HG03039 (cell line): ENCODE measurements at regions not wholly inside any gene's neighbourhood (a gene's known extent, or its start where the extent isn't known, plus 50 kb on each side); places are given as distances from the start of the nearest gene placed in this dataset.

Experiments used
- ATAC-seq: cut with Tn5 transposase; IDR thresholded peaks from one replicate; pipeline ENCODE4 v1.9.1; 2021; ENCODE audit warnings: mild to moderate bottlenecking, moderate library complexity; ENCODE audit not compliant: unreplicated experiment

DNA sequence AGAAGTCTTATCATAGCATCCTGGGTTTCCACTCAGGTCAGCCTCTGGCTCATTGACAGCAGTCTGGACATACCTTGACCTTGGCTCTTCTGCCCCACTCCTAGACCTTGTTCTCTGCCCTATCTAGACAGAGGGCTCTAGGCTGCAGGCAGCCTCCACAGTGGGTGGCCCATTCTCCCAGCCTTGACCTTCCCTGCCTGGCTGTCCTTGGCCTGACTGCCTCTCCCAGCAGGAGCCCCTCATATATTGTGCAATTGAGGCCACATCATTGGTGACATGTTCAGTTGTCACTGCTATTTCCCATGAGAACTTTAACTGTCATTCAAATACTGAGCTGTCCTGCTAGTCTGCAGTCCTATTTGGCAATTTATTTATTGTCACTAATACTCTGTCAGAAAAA, 503.4 kb downstream of the PLXNA4 start:
- no peak for ATAC-seq

DNA sequence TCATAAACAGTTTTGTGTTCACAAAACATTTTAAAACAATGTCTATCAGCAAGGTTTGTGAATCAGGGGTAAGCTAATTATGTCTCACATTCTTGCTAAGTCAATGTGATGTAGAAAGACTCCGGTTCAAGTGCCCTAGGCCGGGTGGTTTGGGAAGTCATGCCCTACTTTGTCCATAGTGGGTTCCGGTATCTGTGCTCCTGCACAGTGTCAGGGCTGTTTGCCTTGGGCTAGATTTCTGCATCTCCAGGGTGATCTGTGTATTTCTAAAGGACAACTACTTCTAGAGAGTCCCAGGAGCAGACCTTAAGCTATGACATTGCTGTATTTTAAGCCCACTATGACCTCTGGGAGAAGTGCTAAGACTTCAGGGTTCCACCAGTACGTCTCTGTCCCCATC, 504.1 kb downstream of the PLXNA4 start:
- ATAC-seq: no peak

- no peak for ATAC-seq
Measured at GRCh38 chr7:132069306-132069705, 507.0 kb downstream of the PLXNA4 start.

DNA sequence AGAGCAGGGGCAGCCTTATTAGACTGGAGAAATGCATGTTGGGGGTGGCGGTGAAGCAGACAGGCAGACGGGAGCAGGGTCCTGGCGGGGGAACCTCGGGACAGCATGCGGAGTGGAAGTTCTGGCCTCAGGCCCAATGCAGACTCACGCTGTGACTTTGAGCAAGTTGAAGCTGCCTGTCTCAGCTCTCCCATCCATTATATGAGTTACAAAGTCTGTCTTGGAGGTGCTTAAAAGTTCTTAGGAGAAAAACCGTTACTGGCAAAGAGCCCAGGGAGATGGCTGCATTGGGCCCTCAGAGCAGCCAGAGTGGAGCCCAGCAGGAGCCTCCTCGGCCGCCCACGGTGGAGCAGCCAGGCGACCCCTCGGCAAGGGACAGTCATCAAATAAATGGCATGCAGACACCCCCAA, 509.5 kb downstream of the PLXNA4 start:
- ATAC-seq: no peak

DNA sequence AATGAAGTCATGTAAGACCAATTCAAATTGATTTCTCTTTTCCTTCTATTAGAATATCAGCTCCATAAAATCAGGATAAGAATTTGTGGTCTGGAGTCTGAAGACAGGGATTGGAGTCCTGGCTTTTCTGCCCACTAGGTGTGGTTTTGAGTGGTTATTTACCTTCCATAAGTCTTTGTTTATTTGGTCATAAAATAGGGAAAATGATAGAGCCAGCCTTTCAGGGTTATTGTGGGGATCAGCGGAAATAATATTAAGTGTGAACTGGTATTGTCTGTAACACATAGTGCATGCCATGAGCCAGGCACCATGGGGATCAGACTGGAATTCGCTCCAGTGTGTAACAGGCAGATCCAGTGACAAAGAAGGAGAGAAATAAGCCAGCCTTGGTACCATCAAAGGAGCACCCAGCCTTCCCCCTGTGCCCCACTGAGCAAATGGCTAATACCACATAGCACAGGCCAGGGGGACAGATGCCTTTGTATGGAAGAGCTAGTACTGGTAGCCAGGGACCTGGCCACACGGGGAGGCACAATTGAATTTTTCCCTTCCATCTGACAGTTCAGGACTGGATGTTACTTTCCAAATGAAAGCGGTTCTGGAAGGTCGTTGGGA, 509.7 kb upstream of the PODXL start:
- no peak for ATAC-seq

- ATAC-seq: no peak
Measured at GRCh38 chr7:132065193-132065988, 509.0 kb upstream of the PODXL start.

DNA sequence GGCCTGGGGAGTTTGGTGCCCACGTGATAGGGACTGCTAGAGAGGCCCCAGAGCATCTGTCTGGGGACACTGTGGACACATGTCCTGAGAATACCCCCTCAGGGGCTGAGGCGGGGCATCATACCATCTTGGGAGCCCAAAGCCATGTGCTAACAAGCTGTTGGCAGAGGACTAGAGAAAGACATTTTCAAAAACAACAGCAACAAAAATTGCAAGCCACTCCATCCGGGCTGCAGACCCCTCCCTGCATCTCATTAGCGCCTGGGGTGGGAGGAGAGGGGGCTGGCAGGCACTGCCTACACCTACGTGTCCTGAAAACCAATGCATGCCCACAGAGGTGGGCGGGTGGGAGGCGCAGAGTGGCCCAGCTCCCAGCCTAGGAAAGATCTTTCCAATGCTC, 507.4 kb upstream of the PODXL start:
- no peak for ATAC-seq

DNA sequence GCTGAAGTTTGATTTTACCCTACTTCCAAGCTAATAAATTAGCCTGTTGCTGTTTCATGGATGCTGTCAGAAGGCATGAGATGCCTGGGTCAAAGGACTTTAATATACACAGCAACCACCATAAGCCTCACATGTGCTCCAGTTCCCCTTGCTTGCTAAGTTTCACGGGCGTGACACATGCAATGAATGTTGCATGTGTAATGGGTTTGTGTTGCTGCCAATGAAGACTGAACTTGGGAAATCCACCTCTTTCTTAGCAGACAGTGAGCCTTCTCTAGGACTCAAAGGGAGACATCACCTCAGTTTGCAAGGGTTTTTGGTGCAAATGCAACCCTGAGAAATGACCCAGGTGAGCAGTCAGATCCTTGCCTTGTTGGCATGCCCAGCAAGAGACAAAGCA, 505.5 kb upstream of the PODXL start:
- no peak for ATAC-seq

DNA sequence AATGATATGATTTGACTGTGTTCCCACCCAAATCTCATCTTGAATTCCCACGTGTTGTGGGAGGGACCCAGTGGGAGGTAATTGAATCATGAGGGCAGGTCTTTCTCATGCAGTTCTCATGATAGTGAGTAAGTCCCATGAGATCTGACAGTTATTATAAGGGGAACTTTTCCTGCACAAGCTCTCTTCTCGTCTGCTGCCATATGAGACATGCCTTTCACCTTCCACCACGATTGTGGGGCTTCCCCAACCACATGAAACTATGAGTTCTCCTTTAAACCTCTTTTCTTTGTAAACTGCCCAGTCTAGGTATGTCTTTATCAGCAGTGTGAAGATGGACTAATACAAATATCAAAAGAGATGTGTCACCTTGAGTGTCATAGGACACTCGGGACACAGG, 502.7 kb upstream of the PODXL start:
- no peak for ATAC-seq

DNA sequence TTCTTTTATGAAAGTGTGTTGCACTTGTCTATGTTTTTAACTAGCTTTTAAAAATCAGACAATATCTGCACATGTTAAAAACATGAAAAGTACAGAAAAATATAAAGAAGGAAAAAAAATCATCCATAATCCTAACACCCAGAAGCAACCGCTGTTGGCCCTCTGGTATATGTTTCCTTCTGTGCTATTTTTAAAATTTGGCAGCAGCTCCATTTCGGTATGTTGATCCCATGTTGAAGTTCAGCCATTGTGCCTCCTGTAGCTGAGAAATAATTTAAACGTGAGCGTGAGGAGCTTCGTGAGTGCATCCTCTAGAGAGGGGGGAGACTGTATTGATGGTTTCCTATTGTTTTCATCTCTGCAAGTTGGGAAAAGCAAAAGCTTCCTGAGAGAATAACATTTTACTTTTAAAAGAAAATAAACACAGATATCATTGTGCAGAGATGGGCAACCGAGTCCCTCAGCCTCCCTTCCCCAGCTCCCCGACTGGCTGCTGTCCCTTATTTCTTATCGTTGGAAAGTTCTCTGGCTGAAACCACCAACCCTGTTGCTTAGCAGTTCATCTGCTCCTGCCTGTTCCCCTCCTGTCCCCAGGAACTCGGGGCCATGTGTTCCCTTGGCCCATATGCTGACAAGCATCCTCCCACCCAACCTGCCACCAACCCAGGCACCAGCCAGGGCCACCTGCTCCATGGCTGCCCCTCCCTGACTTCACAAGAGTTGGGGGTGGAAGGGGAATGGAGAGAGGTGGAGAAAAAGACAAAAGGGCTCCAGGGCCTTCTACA, 499.1 kb upstream of the PODXL start:
- no peak for ATAC-seq

- ATAC-seq: no peak
Measured at GRCh38 chr7:132053871-132054270, 497.4 kb upstream of the PODXL start.

DNA sequence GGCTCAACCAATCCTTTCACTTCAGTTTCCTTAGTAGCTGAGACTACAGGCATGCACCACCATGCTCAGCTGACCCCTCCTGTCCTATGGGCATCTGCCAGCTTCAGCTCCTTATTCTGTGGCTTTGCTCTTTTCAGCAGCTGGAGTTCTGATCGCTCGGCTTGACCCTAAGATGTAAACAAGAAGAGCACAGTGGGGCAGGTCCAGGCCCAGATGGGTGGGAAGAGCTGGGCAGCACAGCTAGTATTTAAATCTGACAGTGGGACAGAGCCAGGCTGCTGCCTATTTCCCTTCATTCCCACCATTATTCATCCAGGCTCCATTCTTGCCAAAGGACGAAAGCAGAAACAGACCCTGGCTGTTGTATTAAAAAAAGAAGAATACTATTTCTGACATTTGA, 494.9 kb upstream of the PODXL start:
- no peak for ATAC-seq

DNA sequence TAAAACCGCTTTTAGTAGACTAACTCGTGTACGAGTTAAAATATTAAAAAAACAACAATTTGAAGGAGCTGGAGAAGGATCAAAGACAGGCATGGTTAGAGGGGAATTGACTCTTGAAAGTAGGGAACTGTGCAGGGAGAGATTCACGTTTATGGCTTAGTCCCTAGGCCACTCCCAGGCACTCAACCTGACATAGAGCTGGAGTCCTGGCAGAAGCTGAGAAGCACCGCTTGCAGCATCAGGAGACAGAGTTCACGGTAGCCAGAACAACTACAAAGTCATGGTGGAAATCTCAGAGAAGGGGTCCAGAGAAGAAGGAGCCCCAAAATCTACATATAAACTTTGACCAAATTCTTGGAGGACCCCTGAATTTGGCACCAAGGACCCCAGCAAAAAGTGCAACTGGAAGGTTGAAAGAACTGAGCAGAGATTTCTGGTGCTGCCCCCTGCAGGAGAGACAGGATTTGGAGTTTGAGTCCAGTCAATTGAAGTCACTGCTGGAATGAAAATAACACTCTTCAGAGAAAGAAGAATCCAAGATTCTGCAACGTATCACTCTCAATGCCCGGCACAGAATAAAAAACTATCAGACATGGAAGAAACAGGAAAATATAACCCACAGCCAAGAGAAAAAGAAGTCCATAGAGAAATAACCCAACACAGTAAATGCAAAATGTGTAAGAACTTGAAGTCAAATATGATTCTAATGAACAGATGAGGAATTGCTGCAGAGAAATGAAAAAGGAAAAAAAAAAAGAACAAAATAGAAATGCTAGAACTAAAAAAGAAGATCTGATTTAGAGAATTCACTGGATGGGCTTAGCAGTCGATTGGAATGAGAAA, 493.3 kb upstream of the PODXL start:
- ATAC-seq: no peak

DNA sequence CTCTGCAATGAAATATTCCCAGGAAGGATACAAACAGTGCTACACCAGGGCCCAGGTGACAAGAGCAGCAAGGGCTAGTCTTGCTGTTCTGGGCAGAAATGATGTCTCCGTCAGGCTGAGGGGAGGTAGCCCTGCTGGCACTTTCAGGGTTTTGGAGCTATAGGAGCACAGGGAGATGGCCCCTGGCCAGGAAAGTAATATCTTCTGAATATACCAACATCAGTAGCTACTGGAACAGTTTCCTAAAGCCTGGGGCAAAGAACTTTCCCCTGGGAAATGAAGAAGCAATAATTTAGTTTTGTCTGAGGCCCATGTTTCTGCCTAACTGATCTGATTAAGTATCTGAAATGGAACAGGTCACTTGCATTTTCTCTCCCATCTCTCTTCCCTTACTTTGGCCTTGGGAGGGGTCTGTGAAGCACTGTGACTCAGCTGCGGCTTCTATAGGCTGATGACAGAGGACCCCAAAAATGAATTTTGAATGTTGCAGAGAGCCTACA, 489.1 kb upstream of the PODXL start:
- ATAC-seq: no peak

DNA sequence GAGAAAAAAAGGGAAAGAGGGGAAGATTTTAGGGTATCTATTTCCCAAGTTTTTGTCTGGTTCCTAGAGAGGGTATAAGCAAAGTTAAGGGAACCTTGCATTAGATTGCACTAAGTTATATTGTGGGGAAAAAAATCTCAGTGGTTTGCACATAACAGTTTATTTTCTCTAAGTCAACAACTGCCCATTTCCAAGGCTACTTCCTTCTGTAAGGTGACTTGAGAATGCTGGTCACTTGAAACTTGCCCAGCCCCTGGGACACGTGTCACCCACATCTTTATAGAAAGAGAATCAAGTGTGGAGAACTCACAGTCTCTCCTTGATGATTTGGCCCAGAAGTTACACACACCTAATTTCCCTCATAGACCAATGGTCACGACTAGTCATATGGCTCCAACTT, 488.6 kb upstream of the PODXL start:
- no peak for ATAC-seq

GRCh38 chr7:132044247-132044646, 487.8 kb upstream of the PODXL start:
- no peak for ATAC-seq

GRCh38 chr7:132041108-132041507, 484.7 kb upstream of the PODXL start:
- no peak for ATAC-seq

- no peak for ATAC-seq
Measured at GRCh38 chr7:132035517-132036362, 479.3 kb upstream of the PODXL start.

GRCh38 chr7:132034748-132035416, 478.5 kb upstream of the PODXL start:
- no peak for ATAC-seq
